ENCODE measurements at regions not wholly inside any gene's neighbourhood (a gene's known extent, or its start where the extent isn't known, plus 50 kb on each side); places are given as distances from the start of the nearest gene placed in this dataset.

DNA sequence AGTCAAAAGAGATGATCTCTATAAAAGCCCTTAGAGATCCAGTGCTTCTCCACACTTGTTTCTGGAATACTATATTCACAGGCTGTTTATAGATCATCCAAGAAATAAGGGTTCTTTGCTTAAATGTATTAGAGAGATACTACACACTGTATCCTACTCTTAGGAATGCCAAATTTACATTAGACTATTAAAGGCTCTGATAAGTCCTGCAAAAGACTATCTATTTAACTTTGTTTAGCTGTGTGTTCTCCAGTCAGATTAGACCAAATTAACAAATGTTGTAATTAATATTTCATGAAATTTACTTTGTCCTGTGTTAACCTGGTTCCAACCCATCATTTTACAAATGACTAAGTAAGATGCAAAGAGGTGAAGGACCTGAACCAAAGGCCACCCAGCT lies 260.5 kb upstream of the ZIC3 start:
- TF ChIP-seq, protein P1, sequence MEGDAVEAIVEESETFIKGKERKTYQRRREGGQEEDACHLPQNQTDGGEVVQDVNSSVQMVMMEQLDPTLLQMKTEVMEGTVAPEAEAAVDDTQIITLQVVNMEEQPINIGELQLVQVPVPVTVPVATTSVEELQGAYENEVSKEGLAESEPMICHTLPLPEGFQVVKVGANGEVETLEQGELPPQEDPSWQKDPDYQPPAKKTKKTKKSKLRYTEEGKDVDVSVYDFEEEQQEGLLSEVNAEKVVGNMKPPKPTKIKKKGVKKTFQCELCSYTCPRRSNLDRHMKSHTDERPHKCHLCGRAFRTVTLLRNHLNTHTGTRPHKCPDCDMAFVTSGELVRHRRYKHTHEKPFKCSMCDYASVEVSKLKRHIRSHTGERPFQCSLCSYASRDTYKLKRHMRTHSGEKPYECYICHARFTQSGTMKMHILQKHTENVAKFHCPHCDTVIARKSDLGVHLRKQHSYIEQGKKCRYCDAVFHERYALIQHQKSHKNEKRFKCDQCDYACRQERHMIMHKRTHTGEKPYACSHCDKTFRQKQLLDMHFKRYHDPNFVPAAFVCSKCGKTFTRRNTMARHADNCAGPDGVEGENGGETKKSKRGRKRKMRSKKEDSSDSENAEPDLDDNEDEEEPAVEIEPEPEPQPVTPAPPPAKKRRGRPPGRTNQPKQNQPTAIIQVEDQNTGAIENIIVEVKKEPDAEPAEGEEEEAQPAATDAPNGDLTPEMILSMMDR (IDR thresholded peaks at IDR 0.05; ENCODE audit: low read depth, low read length): no peak
- TF ChIP-seq POLR2A (IDR thresholded peaks at IDR 0.05; ENCODE audit: extremely low read depth, insufficient read length): no peak
- TF ChIP-seq, protein P2, sequence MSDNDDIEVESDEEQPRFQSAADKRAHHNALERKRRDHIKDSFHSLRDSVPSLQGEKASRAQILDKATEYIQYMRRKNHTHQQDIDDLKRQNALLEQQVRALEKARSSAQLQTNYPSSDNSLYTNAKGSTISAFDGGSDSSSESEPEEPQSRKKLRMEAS (IDR thresholded peaks at IDR 0.05; ENCODE audit: low read depth, low read length): no peak

Data from NB4 (cell line).